Choroid plexus epithelial cell (primary cell): ENCODE measurements at regions not wholly inside any gene's neighbourhood (a gene's known extent, or its start where the extent isn't known, plus 50 kb on each side); places are given as distances from the start of the nearest gene placed in this dataset.
"Not testable (repeated sequence)": the region's sequence is repeated elsewhere in the genome, so short reads cannot be mapped to it uniquely, and the experiment has no call there.

ENCODE experiments used
- DNase-seq: peaks from one replicate; pipeline ENCODE4 v3.0.0-alpha.2; 2010; ENCODE audit warnings: low read depth
- H3K4me3 ChIP-seq: 2 replicates; pipeline ENCODE4 v1.5.1; 2011; ENCODE audit warnings: low read depth, mild to moderate bottlenecking, control low read depth, low read length, moderate library complexity
- CTCF ChIP-seq: conservative IDR thresholded peaks from 2 replicates; pipeline ENCODE4 v1.5.1; 2011; ENCODE audit warnings: low read depth, mild to moderate bottlenecking, control low read depth, inconsistent platforms, low read length, moderate library complexity

GRCh38 chr6:150495126-150495525, 104.6 kb upstream of the PLEKHG1 start:
- no peak overlapping the region for H3K4me3 ChIP-seq
- no peak for TF ChIP-seq CTCF
- no peak for DNase-seq

GRCh38 chr6:150496629-150497028, 103.1 kb upstream of the PLEKHG1 start:
- DNase-seq = no peak
- TF ChIP-seq CTCF = no peak
- no peak overlapping the region for H3K4me3 ChIP-seq

GRCh38 chr6:150499882-150500312, 99.8 kb upstream of the PLEKHG1 start:
- no peak overlapping the region for H3K4me3 ChIP-seq
- no peak for TF ChIP-seq CTCF
- DNase-seq = no peak

GRCh38 chr6:150500568-150500967, 99.1 kb upstream of the PLEKHG1 start:
- H3K4me3 ChIP-seq, DNase-seq: not testable (repeated sequence)

- DNase-seq = no peak
- no peak overlapping the region for H3K4me3 ChIP-seq
- no peak for TF ChIP-seq CTCF
Measured at GRCh38 chr6:150503041-150503440, 96.6 kb upstream of the PLEKHG1 start.

- DNase-seq = no peak
- no peak for TF ChIP-seq CTCF
- no peak overlapping the region for H3K4me3 ChIP-seq
Measured at GRCh38 chr6:150503586-150504339, 95.9 kb upstream of the PLEKHG1 start.

GRCh38 chr6:150507361-150507760, 92.3 kb upstream of the PLEKHG1 start:
- H3K4me3 ChIP-seq, DNase-seq: not testable (repeated sequence)

GRCh38 chr6:150510576-150510975, 89.1 kb upstream of the PLEKHG1 start:
- TF ChIP-seq CTCF = no peak

More at GRCh38 chr6:150510576-150510975, 89.1 kb upstream of the PLEKHG1 start:
- no peak for DNase-seq
- H3K4me3 ChIP-seq = no peak overlapping the region
